SH-SY5Y (cell line): ENCODE measurements at regions not wholly inside any gene's neighbourhood (a gene's known extent, or its start where the extent isn't known, plus 50 kb on each side); places are given as distances from the start of the nearest gene placed in this dataset.

Experiments
- GATA2 ChIP-seq: IDR thresholded peaks from 2 replicates; pipeline ENCODE4 v1.6.1; 2011; ENCODE audit warnings: mild to moderate bottlenecking, low read depth, low read length
- GATA3 ChIP-seq: IDR thresholded peaks from 2 replicates; pipeline ENCODE4 v1.6.1; 2011; ENCODE audit warnings: low read depth, mild to moderate bottlenecking, low read length, moderate library complexity

- TF ChIP-seq GATA2: no peak
- TF ChIP-seq GATA3: no peak
These were observed 102.9 kb upstream of the ZNF184 start for GRCh38 chr6:27575594-27576361.
